Glutamatergic neuron (in vitro differentiated cells): ENCODE measurements at regions not wholly inside any gene's neighbourhood (a gene's known extent, or its start where the extent isn't known, plus 50 kb on each side); places are given as distances from the start of the nearest gene placed in this dataset.

Source experiments
- DNase-seq: peaks from one replicate; pipeline ENCODE4 v3.0.0; 2022
- H3K27ac Mint-ChIP-seq: one replicate; pipeline ENCODE4 v1.8.0; 2020; ENCODE audit warnings: mild to moderate bottlenecking, mixed read lengths, inconsistent platforms; ENCODE audit not compliant: unreplicated experiment
- H3K27me3 Mint-ChIP-seq: one replicate; pipeline ENCODE4 v1.8.0; 2020; ENCODE audit warnings: mild to moderate bottlenecking, moderate library complexity, mixed read lengths, inconsistent platforms; ENCODE audit not compliant: unreplicated experiment
- H3K36me3 Mint-ChIP-seq: one replicate; pipeline ENCODE4 v1.8.0; 2020; ENCODE audit warnings: mild to moderate bottlenecking, mixed read lengths, inconsistent platforms; ENCODE audit not compliant: unreplicated experiment
- H3K4me1 Mint-ChIP-seq: one replicate; pipeline ENCODE4 v1.8.0; 2020; ENCODE audit warnings: mild to moderate bottlenecking, low read depth, mixed read lengths, inconsistent platforms; ENCODE audit not compliant: unreplicated experiment
- H3K4me3 Mint-ChIP-seq: one replicate; pipeline ENCODE4 v1.8.0; 2020; ENCODE audit warnings: mild to moderate bottlenecking, mixed read lengths, inconsistent platforms; ENCODE audit not compliant: unreplicated experiment
- H3K9me3 Mint-ChIP-seq: one replicate; pipeline ENCODE4 v1.8.0; 2020; ENCODE audit warnings: mild to moderate bottlenecking, moderate library complexity, mixed read lengths, inconsistent platforms; ENCODE audit not compliant: unreplicated experiment
- CTCF ChIP-seq: fragments of 200-600 bp; sonication (generic); IDR thresholded peaks from one replicate; pipeline ENCODE4 v1.5.0; 2021; ENCODE audit not compliant: partially characterized antibody, unreplicated experiment

- no peaks in the 10 kb centered on the region for H3K36me3 Mint-ChIP-seq
- no peak overlapping the region for H3K4me3 Mint-ChIP-seq
- H3K9me3 Mint-ChIP-seq: no peaks in the 10 kb centered on the region
- DNase-seq: no peak
- TF ChIP-seq CTCF: no peak
- H3K27me3 Mint-ChIP-seq: no peaks in the 10 kb centered on the region
- no peak overlapping the region for H3K27ac Mint-ChIP-seq
- H3K4me1 Mint-ChIP-seq: no peaks in the 10 kb centered on the region
These were observed 345.0 kb downstream of the SEMA3D start for GRCh38 chr7:84841809-84842208.

GRCh38 chr7:84838857-84839256 lies 348.0 kb downstream of the SEMA3D start:
- Mint-ChIP-seq H3K9me3 (no peaks in the 10 kb centered on the region), H3K36me3 (no peaks in the 10 kb centered on the region), H3K4me3 (no peak overlapping the region), H3K27me3 (no peaks in the 10 kb centered on the region), H3K27ac (no peak overlapping the region), H3K4me1 (no peaks in the 10 kb centered on the region)
- DNase-seq: no peak
- no peak for TF ChIP-seq CTCF

GRCh38 chr7:84837405-84837804 lies 349.5 kb downstream of the SEMA3D start:
- no peaks in the 10 kb centered on the region for H3K9me3 Mint-ChIP-seq
- no peak for TF ChIP-seq CTCF
- H3K27me3 Mint-ChIP-seq: no peaks in the 10 kb centered on the region
- no peaks in the 10 kb centered on the region for H3K36me3 Mint-ChIP-seq
- H3K4me1 Mint-ChIP-seq: no peaks in the 10 kb centered on the region
- no peak for DNase-seq
- no peak overlapping the region for H3K4me3 Mint-ChIP-seq
- H3K27ac Mint-ChIP-seq: no peak overlapping the region

- no peak for TF ChIP-seq CTCF
- no peaks in the 10 kb centered on the region for H3K27me3 Mint-ChIP-seq
- DNase-seq: no peak
- no peak overlapping the region for H3K4me3 Mint-ChIP-seq
- H3K4me1 Mint-ChIP-seq: no peaks in the 10 kb centered on the region
- no peaks in the 10 kb centered on the region for H3K9me3 Mint-ChIP-seq
- no peak overlapping the region for H3K27ac Mint-ChIP-seq
- H3K36me3 Mint-ChIP-seq: no peaks in the 10 kb centered on the region
These were observed 357.1 kb downstream of the SEMA3D start for GRCh38 chr7:84829719-84830118.

- H3K27ac Mint-ChIP-seq: no peak overlapping the region
- no peaks in the 10 kb centered on the region for H3K27me3 Mint-ChIP-seq
- H3K4me3 Mint-ChIP-seq: no peak overlapping the region
- no peaks in the 10 kb centered on the region for H3K9me3 Mint-ChIP-seq
- TF ChIP-seq CTCF: no peak
- DNase-seq: no peak
- H3K4me1 Mint-ChIP-seq: no peaks in the 10 kb centered on the region
- H3K36me3 Mint-ChIP-seq: no peaks in the 10 kb centered on the region
These were observed 362.7 kb downstream of the SEMA3D start for GRCh38 chr7:84824057-84824651.
